GM19397 (cell line): ENCODE measurements at regions not wholly inside any gene's neighbourhood (a gene's known extent, or its start where the extent isn't known, plus 50 kb on each side); places are given as distances from the start of the nearest gene placed in this dataset.
"Not testable (repeated sequence)": the region's sequence is repeated elsewhere in the genome, so short reads cannot be mapped to it uniquely, and the experiment has no call there.

Experiments used
- ATAC-seq: cut with Tn5 transposase; IDR thresholded peaks from one replicate; pipeline ENCODE4 v1.9.1; 2021; ENCODE audit warnings: mild to moderate bottlenecking, moderate library complexity; ENCODE audit not compliant: unreplicated experiment

DNA sequence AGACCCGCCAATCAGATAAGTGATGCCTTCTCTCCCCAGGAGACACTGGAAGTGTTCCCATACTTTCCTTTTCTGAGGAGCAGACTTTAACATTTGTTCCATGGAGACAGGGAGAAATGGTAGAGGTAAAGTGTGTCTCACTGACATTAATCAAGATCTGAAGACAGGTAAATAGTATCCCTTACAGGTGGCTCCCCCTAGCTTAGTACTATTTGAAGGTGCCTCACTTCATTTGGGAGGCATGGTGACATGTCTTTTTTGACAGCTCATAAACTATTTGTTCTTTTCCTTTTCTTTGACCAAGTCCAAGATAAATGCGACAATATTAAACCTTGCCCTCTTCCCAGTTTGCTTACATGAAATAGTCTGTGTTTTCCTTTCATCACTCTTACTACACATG, 485.6 kb upstream of the IL12A start:
- ATAC-seq, result no peak

DNA sequence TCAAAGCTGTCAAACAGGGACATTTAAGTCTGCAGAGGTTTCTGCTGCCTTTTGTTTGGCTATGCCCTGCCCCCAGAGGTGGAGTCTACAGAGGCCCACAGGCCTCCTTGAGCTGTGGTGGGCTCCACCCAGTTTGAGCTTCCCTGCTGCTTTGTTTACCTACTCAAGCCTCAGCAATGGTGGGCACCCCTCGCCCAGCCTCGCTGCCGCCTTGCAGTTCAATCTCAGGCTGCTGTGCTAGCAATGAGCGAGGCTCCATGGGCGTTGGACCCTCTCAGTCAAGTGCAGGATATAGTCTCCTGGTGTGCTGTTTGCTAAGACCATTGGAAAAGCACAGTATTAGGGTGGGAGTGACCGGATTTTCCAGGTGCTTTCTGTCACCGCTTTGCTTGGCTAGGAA, 477.6 kb upstream of the IL12A start:
- not testable (repeated sequence) for ATAC-seq

DNA sequence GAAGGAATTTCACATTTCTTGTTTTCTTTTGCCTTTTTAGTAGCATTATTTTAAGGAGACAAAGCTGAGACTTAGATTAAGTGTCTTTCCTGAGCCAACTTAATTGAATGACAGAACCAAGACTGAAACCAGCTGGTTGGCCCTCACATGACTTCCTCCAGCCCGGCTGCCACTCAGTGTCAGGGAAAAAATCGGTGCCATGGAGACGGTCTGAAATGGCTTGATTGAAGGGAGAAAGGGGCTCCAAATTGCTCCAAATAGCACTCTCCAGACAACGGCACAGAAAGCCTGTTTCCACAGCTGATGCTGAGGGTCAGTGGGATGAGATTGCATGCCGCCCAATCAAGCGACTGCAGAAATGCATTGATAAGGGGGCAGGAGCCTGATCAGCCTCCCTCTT, 475.2 kb upstream of the IL12A start:
- no peak for ATAC-seq

DNA sequence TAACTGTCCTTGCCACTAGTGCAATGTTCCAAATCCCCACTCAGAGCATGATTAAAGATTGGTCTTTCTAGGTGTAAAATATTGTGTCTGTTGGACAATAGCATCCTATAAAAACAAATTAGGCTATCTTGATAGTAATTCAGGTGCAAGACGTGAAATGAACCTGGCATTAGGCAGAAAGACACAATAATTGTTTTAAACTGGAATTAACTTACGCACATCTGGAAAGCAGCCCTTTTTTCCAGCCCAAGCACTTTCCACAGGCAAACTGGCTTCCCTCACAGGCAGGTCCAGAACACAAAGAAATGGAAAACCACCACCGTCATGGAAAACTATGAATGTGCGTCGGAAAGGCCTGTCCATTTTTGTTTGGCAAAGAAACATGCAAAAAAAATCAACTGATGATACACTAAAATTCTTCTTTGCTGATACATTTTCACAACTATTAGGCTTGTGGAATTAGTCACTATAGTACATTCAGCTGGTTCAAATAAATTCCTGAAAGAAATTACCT, 474.7 kb upstream of the IL12A start:
- no peak for ATAC-seq

DNA sequence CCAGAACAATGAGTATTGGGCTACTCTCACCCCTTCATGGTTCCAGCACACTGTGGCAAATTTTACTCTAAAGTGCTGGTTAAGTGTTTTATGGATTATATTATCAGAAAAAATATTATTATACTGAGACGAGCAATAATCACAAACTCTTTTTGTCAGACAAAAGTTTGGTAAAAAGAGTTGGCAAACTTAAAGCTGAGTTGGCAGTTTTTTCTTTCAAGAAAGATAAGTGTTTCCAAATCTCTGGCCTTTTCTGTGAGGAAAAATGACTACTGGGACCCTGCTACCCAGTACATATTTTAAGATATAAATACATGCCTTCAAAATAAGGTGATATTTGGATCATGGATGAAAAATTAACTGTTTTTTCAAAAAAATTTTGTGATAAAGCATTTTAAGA, 471.5 kb upstream of the IL12A start:
- ATAC-seq, result no peak

DNA sequence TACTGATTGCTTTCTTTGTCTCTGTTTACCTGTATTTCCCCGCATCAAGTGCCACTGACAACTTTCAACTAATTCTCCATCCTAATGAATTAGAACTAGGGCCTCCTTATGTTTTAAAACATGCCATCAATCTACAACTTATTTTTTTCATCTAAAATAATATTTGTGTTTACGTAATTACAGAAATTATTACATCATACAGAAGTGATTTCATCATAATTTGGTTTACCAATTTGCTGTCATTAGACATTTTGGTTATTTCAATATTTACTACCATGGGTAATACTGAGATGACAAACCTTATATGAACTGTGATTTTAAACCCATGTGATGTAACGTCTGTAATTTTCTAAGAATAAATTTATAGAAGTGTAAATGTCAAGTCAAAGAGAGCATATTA, 468.0 kb upstream of the IL12A start:
- no peak for ATAC-seq

DNA sequence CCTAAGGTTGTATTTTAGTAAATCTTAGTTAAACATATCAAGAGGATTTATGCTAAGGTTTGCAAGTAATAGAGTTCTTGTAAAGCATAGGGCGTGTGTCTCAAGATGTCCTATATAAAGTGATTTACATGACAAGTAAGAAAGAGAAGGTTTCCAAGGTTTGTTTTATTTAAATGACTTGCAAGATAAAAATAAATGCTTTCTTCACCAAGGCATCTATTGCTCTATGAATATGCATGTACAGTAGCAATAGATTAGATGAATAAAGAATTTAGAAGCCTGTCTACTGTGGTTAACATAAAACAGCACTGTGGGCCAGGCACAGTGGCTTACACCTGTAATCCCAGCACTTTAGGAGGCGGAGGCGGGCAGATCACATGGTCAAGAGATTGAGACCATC, 466.4 kb upstream of the IL12A start:
- ATAC-seq, result no peak

DNA sequence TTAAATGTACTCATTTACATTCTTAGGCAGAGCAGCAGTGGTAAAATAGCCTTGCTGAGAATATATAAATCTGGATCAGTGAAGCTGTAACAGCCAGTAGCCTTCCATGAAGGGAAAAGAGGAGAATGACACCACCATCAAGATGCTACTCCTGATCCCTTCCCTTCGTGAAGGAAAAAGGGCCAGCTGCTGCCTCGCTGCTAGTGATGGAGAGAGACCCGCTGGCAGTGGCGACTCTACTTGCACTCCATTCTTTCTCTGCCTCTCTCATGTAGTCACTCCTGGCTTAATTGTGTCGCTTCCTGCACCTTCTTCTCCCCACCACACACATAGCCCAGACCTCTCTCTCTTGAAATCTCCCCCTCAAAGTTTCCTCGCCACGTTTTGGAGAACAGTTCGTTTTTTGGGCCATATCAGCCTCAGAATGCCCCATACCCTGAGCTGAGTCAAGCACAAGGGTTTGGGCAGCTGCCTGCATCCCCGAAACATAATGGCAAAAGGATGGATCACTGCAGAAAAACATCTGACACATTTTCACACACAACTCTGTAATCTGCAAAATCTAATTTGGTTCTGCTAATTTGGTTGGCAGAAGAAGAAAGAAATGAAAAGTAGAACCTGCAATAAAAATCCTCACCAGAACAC, 460.3 kb upstream of the IL12A start:
- ATAC-seq, result no peak

DNA sequence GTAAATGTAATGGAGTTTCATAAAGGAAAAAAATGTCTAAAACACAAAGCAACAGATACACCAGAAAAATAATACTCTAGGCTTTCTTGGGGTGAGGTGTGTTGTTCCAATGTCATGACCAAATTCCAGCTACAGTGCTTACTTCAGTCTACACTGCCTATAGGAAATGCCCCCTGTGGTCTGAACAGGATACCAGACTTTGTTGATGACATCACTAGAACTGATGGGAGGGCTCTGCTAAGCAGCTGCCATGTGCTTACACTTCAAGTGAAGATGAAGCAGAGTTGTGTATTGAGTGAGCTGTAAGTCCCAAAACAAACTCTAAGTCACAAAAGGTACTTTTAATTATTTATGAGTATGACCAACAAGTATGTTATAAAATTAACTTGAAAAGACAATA, 456.1 kb upstream of the IL12A start:
- no peak for ATAC-seq

DNA sequence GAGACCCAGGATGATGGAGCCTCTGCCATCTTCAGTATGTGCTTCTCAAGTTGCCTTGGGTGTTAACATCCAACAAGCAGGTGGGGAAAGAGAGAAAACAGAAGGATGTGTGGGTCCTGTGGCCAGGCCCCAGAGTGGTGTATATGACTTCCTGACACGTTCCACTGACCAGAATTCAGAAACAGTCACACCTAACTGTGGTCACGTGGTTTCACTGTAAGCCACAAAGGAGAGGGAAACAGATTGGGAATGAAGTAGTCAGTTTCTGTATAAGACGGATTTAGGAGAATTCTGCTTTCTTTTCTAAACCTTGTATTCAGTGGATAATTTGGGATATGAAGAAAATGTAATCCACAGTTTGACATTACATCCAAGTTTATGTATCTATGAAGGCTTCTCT, 454.1 kb upstream of the IL12A start:
- ATAC-seq, result no peak

DNA sequence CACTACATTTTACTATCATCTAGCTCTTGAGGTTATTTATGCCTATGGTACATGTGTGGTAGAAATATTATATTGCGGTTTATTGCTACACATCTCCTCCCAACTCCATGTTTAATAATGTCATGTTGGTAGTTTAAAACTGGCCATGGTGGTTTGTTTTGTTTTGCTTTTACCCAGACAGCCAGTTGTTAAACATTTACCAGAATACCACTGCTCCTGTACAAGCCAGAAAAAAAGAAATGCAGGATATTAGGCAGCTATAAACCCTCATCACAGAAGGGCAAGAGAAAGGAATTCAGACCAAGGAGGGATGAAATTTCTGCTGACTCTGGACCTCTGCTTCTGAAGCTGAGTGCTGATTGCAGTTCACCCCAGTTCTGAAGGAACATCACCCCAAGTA, 451.8 kb upstream of the IL12A start:
- ATAC-seq, result no peak

DNA sequence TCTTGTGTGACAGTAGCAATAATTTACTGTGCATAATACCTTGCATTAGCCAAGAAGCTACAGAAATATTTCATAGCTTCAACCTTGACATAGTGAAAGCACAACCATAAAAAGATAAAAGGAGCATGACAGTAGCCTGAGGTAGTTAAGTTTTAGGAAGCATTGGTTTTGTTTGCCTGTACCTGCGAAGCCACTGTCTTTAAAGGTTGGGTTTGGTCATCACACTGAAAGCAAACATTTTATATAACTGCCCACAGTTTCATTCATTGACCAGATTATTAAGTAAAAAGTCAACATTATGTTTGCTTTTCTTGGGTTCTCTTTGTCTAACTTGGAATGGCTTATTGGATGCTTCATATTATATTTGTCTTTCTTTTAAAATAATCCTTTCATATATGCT, 450.1 kb upstream of the IL12A start:
- no peak for ATAC-seq

DNA sequence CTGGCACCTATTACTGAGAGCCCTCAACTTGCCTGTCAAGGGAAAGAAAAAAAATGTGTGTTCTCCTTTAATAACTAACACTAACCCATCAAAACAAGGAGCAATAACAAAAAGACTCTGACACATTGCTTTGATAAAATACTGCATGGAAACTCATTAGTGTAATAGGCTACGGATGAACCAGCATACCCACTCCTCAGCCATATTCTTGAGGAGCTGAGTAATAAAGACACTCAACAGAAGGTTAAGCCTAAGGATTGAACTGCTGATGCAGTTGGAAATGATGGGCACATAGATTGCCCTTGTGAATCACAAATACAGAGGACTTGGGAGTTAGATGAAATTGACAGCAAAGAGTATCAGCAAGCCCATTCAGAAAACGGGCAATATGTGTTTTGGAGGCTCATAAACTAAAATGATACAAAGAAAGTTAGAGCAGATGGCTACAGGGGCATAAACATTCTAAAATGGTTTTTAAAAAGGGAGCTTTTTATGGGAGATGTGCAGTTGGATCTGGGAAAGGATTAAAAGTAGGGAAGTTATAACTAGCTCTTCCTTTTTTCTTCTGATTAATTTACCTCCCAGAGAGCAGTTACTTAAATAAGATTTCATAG, 447.6 kb upstream of the IL12A start:
- no peak for ATAC-seq

DNA sequence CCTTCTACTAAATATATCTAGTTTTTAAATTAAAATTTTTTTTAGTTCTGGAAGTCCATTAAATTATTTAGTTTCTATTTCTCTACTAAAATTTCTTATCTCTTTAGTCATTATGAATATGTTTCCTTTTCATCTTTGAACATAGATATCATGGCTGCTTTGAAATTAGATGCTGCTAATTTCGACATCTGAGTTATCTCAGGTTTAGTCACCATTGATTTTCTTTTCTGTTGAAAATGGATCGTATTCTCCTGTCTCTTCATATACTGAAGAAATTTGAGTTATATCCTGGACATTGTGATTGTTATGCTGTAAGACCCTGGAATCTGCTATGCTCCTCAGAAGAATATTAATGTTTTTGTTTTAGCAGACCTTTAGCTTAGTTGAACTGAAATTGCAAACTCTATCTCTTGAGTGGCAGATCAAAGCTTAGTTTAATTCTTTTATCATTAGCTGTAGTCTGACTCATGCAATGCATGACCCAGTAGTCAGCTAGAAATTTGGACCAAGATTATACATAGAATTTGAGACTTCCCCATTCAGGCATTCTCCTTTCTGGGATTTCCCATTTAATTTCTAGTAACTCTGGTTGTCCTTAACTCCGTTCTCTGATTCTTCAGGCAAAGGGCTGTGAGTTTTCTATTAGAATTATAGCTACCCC, 439.8 kb upstream of the IL12A start:
- ATAC-seq, result no peak

DNA sequence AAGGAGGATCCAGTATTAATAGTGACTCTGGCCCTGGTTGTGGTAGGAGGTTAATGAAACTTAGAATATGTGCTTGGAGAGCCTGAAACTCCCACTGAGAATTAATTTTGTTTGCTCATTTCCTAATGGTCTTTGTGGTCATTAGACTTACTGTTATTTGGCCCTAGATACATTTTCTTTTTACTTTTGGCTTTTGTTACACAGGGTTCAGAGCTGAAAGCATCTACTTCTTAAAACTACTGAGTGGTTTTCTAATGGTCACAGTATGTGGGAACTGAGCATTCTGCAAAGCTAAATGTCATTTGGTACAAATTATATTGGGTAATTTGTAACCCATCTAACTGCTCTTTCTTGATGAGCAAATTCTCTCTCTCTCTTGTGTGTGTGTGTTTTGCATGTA, 433.4 kb upstream of the IL12A start:
- no peak for ATAC-seq

DNA sequence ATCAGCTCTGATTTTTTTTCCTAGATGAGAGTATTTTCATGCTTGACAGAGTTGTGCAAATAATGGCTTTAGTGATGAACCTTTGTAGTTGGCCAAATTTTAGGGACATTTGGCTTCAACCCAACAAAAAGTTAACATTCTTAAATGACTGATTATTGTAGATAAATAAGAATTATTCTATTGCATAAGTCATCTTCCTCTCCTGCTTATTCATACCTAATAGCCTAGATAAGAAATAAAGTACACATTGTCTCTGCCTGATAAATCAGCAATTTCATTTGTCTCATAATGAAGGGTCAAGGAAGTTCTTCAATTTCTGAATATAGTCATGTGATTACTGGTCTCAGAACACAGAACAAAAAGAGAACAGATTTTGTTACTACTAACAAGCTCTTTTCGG, 428.9 kb upstream of the IL12A start:
- no peak for ATAC-seq

DNA sequence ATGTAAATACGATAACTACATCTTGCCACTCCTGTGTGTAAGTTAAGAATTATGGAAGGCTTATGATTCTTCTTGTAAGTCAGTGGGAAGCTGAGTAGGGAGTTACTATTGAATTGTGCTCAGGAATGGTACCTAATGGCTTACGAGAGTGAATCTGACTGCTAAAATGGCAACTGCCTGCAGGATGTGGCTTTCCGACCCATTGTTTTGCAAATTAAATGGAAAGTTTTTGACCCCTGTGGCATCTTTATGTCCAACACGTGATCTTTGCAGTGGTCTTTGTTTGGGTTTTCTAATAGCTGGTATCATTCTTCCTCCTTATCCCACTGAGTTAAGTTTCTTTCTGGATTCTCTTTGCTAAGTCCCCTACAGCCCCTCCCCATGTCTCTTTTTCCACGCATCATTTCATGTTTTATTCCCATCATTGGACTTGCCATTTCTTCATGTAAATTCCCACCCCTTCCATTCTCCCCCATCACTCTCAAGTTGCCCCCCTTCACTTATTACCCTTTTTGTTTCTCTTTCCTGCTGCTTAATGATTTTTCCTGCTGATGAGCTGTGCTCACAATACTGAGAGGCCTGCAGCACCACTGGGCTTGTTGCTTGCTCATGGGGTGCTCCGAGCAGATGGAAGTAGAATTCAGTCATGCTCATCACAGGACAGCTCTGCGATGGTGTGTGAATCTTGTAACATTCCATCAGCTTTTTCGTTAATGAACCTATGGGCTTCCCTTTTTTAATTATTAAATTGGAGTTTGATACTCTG, 428.2 kb upstream of the IL12A start:
- no peak for ATAC-seq

DNA sequence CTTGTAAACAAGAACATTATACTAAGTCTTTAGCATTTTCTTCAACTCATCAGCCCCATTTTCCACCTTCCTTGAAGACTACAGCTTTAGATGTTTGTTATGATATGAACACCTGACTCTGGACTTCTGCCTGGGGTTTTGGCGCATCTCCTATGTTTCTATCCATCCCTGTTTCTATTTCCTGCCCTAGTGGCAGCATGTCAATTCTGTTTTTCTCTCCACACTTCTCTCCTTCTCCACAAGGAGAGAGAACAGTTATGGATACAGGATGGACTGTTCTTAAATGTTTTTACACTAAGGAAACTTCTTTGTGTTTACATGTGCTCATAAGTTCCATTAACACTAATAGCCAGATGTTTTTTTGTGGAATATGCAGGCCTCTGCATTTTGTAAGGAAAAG, 423.3 kb upstream of the IL12A start:
- no peak for ATAC-seq

DNA sequence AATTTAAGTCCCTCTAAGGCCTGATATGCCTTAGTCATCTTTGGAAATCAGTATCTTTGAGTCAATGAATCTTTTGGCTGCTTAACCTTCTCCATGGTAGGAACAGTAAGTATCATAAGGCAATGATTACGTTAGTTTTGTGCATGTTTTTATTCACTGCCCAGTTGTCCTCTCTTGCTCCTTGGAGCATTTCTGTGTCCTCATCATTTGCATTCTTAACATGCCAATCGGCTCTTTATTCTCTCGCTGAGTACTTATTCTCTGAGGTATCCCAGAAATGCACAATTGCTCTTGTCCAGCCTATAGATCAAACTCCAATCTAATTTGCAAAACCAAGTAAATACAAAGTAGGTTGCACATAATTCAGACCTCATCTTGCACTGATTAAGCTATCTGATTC, 405.0 kb upstream of the IL12A start:
- ATAC-seq, result no peak

DNA sequence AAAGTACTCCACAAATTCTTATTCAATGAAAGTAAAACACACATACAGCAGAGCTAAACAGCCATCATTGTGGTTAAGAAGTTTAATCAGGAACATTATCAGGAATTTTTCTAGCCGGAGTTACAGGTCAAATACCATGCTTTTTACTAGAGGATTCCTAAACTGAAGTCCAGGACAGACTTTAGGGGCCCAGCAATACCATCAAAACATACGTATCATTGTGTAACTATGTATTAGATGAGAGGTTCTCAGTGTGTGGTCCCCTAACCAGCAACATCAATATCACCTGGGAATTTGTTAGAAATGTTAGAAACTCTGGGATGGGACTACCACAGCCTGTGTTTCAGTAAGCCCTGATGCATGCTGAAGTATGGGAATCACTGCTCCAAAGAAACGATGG, 404.2 kb upstream of the IL12A start:
- ATAC-seq, result no peak

DNA sequence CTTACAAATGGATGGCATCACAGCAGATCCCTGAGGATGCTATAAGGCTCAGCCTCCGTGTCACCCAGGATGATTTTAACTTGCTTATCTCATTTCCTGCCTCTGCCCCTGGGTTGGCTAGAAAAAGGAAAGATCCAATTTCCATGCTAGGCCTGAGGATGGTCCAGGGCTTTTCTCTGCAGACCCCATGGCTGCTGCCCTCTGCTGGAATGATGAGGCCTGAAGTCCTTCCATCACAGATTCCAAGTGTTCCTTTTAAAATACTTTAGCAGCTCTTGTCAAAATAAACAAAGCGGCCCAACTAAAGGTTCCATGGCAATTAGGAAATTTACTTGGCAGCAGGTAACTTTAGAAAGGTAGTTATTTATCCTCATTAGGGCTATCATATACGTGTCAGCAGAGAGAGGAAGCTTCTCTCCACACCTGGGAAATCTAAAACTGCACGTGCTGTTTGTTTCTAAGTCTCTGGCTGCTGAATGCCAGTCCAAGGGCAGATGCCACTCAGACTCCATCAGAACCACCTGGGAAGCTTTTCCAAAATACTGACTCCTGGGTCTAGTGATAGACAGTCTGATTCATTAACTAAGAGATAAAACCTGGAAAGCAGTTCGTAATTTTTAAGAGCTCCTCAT, 401.9 kb upstream of the IL12A start:
- no peak for ATAC-seq
